Left colon (tissue), 2 donors: ENCODE measurements at regions not wholly inside any gene's neighbourhood (a gene's known extent, or its start where the extent isn't known, plus 50 kb on each side); places are given as distances from the start of the nearest gene placed in this dataset.
"Not testable (repeated sequence)": the region's sequence is repeated elsewhere in the genome, so short reads cannot be mapped to it uniquely, and the experiment has no call there.

ENCODE experiments used
- ATAC-seq: fragments of 200-7000 bp; cut with Tn5 transposase; one replicate; pipeline ENCODE4 v1.9.1; 2020; ENCODE audit warnings: mild to moderate bottlenecking, moderate library complexity
- DNase-seq, 2 donors: peaks; one replicate each; pipeline ENCODE4 v3.0.0-alpha.2; 2020
- intact Hi-C, 2 donors: fragments of 100-400 bp; cut with DNase I in 1 of 2; cut with micrococcal nuclease in 1 of 2; formaldehyde crosslinking; loops; one replicate each; pipeline versions ENCODE4 v1.11.2 to v1.14.0; 2022; cut with DNase I, micrococcal nuclease
- donor health status: DM: no; HTN: no; CAD: no.
- donor health status: DM: yes; HTN: yes; CAD: no.

DNA sequence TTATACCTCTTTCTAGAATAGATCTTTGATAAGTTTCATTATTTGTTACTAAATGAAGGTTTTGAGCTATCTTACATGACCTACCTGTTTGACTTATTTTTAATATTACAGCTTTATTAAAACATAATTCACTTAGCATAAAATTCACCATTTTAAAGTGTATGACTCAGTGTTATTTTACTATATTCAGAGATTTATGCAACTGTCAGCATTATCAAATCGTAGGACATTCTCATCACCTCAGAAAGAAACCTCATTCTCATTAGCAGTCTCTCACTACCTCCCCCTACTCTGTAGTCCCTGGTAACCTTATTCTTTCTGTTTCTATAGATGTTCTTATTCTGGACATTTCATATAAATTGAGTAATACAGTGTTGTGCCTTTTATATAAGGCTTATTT lies 207.9 kb upstream of the FOXP2 start:
- intact Hi-C loops: no loop called here

DNA sequence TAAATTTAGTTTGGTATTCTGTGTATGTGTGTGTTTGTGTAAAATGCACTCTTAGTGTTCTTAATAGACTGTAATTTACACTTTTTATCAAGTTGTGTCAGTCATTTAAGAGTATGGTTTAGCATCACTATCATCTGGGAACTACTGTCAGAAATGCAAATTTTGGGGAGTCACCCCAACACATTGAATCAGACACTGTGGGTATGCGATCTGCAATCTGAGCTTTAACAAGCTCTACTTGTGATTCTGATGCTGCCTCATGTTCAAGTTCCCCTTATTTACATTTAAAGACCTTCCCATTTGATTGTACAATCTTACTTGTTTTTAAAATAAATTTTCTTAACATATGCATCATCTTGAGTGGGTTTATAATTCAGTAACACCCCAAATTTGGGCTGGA lies 218.1 kb upstream of the FOXP2 start:
- intact Hi-C loops: no loop called here

More for the DNA sequence above, 207.9 kb upstream of the FOXP2 start:
- no peak for DNase-seq
- ATAC-seq: no peak

DNA sequence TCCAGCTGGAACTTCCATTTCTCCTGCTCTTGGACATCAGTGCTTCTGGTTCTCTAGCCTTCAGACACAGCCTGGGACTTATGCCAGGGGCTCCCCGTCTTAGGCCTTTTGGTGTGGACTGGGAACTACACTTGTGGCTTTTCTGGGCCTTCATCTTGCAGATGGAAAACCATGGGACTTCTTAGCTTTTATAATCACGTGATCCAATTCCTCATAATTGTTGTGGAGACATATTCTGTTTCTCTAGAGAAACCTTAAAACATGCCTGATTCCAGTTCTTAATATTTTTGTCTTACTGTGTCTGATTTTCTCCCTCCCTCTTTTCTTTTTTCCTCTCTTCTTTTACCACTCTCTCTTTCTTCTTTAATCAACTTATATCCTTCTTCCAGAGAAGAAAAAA lies 224.2 kb upstream of the FOXP2 start:
- ATAC-seq: no peak
- DNase-seq: no peak
- intact Hi-C loops: no loop called here

More for the DNA sequence above, 218.1 kb upstream of the FOXP2 start:
- ATAC-seq (no peak), DNase-seq (no peak)

DNA sequence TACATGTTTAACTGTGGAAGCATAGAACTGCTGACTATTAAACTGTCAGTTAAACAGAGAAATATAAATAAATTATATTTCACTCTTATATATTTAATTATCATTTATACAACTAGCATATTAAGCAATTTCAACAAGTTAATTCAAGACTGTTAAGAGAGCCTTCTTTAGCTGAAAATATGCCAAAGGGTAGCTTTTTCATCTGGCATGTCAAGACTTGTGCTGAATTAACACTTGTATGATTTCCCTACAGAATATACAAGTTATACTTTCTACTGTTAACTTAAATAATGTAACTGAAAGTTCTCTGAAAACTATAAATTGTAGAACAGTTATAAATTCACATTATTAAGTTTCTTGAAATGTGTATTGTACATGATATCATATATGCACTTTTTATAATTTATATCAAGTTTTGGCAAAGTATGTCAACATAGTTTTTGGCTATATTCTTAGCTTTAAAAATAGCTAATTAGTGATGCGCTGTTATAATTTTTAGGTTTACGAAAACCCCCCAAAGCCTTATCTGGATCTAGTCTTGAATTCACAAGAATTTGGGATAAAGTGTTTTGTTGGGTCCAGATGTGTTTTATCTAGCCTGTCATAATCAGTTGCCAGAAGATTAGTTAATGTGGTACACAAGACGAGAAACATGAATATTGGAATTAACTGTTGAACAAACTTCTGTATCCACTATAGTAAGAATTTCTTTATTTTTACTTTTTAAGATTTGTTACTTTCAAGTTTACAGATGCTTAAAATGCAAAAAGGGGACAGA lies 231.1 kb upstream of the FOXP2 start:
- ATAC-seq: no peak
- DNase-seq: no peak
- intact Hi-C loops: no loop called here

DNA sequence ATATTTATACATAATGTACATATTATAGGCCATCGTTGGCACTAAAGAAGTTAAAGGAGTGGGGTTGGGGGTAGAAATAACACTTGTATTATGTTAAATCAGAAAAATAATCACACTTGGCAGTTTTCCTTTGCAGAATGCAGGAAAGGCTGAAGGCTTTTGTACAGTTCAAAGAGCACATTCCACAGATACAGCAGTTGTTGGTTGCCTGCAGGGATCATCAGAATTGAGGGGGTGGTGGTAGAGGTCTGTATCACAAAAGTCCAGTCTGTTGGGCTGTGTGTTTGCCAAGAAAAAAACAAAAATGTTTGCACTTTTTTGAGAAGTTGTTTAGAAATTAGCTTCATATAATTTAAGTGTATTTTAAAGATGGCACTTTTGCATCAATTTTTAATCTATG lies 231.8 kb upstream of the FOXP2 start:
- ATAC-seq: no peak
- DNase-seq: no peak
- intact Hi-C loops: no loop called here

DNA sequence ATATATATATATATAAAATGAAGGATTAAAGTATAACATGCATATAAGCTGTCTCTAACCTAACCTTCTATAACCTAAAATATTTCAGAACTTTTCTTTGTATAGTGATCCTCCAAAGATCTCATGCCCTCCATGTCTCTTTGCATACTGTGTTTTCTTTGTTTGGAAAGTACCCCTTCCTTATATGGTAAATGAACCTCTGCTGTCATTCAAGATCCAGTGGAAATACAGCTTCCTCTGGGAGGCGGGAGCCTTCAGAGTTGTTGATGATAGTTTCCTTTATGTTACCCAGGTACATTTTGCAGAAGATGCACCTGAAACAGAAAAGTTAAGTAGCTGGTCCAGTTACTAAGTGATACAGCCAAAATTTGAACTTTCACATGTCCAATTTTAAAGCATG lies 233.3 kb upstream of the FOXP2 start:
- no peak for DNase-seq
- no peak for ATAC-seq

DNA sequence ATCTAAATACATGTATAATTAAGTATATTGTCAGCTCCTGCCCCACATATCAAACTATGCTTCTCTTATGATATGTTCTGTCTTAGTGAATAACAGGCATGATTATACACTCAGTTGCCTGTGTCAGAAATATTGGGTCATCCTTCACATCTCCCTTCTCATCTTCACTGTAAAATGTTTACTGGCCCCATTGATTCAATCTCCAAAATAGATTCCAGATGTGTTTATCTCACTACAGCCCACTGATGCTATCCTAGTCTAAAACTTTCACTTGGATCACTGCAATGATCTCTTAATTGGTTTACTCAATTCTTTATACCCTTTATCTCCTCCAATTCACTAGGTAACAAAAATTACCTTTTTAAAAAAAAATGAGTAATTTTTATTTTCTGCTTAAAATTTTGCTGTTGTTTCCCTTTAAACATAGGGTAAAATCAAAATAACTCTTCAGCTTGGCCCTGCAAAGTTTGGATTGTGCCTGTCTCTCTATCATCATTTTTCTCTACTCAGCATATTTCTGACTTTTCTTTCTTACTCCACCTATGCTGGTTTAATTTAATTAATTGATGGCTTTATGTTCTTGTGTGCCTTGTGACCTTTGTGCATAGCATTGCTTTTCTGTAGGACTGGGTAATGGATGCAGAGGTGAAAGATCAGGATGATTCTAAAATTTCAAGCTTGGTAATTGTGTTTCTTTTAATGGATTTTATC lies 233.9 kb upstream of the FOXP2 start:
- intact Hi-C loops: no loop called here
- DNase-seq (no peak), ATAC-seq (no peak)

More for the DNA sequence above, 233.3 kb upstream of the FOXP2 start:
- intact Hi-C loops: no loop called here

DNA sequence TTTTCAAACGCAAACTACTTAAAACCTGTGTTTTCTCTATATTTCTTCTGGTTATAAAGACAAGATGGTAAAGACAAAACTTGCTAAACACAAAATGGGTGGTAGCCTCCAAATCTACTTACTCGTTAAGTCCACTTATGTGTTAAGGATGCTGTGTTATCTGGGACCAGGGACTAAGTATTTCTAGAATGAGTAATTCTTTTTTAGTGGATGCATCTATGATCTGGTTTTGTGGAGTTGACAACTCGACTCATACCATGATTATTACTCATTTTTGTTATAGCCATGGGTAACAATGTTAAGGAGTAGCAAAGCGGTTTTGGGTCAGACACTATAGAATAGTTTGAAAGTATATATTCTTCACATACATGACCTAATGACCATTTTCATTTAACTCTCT lies 239.5 kb upstream of the FOXP2 start:
- DNase-seq: no peak
- intact Hi-C loops: no loop called here
- ATAC-seq: no peak

DNA sequence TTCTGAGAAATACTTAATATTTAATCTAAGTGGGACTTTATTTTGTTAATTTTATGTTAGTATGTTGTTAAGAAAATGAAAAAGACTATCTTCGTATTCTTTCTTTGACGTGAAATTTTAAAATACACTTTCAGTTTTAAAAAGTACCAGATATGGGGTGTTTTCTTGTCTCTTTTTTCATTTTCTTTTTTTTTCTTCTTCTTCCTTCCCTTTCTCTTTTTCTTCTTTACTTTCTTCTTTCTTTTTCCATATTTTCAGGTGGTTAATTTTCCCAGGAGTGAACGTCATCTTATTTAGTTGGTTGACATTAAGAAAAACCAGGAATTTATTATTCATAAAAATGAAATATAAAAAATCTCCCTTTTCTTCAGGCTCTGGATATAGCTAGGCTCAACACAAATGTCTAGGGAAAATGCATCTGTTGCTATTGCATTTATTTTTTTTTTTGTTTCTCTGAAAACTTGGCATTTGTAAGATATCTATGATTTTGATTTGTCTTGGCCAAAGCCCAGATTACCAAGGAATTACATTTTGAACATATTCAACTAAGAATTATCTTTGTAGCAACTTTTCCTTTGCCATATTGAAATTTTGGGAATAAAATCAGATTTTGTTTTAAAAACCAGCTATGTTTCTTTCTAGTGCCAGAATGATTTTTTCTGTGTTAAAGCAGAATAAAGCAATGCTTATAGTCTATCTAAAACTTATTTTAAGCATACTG lies 241.3 kb upstream of the FOXP2 start:
- intact Hi-C loops: no loop called here
- DNase-seq: no peak
- no peak for ATAC-seq

DNA sequence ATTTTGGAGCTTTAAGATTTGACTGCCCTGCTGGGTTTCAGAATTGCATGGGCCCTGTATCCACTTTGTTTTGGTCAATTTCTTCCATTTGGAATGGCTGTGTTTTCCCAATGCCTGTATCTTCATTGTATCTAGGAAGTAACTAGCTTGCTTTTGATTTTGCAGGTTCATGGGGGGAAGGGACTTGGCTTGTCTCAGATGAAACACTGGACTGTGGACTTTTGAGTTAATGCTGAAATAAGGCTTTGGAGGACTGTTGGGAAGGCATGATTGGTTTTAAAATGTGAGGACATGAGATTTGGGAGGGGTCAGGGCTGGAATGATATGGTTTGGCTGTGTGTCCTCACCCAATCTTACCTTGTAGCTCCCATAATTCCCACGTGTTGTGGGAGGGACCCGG lies 245.2 kb upstream of the FOXP2 start:
- ATAC-seq, intact Hi-C loops, DNase-seq: not testable (repeated sequence)

DNA sequence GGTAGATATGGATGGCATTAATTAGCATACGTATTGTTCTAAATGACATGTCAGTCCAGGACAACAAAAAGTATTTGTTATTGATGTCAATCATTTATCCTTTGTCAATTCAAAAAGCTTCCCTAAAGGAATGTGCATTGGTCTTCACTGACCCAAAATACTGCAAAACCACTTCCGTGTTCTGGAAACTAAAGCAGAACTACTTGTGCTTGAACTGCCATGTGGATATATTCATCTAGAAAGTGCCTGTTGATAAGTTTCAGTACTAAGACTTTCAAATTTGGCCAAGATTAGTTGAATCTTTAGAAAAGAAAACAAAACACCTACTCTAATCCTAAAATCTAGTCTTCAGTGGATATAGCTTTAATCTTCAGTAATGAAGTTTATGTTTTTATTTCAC lies 242.1 kb upstream of the PPP1R3A start:
- no peak for ATAC-seq
- no peak for DNase-seq
- intact Hi-C loops: no loop called here

DNA sequence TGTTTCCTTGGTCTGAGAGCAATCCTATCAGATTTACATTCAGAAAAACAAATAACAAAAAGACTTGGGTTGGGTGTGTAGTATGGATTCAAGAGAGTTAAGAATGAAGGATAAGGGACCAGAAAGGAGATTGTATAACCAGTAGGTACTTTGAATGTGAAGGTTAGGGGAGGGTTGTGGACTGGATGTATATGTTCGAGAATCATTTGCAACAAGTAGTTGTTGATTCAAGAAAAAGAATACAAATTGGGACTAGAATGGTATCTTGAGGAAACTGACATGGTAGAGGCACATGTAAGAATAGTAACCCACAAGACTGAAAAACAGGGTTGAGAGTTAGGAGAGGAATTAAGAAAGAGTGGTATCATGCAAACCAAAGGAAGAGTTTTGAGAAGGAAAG lies 240.0 kb upstream of the PPP1R3A start:
- DNase-seq (no peak), ATAC-seq (no peak)
- intact Hi-C loops: no loop called here

DNA sequence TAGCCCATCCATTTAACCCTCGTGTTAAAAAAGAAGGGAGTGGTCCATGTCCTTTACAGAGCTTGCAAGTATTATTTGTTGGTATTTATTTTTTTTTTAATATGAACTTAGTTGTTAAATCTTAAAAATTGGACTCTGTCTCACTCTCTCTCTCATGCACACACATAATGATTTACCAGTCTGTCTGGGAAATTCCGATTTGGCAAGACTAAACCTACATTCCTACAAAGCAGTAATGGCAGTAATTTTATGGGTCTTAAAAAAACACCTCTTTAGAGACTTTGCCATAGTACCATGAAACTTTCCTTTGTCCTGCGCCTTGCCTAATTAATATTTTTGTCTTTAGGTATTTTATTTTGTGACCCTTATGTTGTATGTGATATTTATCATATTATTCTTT lies 239.5 kb upstream of the PPP1R3A start:
- DNase-seq (no peak), ATAC-seq (no peak)
- intact Hi-C loops: no loop called here

DNA sequence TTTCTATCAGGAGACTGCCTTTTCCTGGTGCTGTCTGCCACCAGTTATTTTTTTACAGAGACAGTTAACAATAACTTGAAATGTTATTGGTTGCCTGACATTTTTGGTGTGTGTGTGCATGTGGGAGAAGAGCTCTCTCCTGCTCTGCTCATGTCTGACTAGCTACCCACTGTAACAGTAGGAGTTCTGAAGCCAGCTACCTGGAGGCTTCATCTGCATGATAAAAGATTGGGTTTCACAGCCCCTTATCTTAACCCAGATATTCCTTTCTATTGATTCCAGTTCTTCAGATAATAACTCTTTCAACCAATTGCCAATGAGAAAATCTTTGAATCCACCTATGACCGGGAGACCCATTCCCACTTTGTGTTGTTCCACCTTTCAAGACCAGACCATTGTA lies 237.4 kb upstream of the PPP1R3A start:
- DNase-seq: no peak
- no peak for ATAC-seq
- intact Hi-C loops: no loop called here

DNA sequence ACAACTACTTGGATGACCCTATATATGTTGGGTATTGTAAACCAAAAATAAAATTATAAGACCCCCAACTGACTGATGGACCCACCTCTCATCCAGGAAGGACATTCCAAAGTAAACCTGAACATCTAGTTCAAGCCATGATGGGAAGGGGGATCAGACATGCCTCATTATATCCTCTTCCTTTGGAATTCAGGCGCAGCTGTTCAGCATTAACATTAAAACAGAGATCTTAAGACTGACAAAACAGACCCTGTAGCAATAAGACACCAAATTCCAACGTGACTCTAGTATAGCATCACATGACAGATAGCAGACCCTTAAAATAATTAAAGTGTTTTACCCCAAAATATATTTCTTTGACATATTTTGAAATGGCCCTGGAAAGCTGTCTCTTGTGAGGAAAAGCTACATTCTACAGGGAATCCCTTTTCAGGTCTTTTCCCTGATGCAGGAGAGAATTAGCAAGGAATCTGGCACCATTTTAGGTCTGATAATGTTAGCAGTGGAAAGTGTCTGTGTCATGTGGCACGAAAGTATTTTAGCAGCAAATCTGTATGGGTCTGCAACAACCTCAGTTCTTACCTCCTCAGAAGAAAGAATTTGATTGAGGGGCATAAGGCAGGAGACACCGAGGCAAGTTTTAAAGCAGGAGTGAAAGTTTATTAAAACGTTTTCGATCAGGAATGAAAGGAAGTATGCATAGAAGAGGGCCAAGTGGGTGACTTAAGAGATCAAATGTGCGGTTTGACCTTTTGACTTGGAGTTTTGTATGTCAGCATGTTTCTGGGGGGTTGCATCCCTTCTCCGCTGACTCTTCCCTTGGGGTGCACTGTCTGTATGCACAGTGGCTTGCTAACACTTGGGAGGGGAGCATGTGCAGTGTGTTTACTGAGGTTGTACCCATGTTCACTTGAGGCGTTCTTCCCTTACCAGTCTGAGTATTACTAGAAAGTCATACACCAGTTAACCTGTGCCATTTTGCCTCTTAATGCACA lies 236.6 kb upstream of the PPP1R3A start:
- no peak for ATAC-seq
- DNase-seq: no peak
- intact Hi-C loops: no loop called here

DNA sequence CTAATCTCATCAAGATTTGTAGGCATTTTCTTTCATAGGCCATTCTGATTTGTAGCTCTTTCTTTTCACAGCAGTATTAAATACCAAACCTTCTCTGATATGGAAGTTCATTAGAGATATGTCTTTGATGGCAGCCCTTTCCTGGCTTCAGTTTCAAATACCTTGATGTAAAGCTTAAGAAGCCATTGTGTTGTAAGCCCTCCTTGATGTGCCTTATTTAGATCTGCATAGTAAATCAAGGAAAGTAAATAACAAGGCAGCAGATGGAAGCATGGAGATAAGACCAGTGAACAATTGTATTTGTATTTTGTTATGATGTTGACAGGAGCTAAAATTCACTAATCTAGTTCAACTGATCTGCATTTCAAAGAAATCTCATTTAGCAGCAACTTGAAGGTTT lies 234.9 kb upstream of the PPP1R3A start:
- DNase-seq (no peak), ATAC-seq (no peak)
- intact Hi-C loops: no loop called here

DNA sequence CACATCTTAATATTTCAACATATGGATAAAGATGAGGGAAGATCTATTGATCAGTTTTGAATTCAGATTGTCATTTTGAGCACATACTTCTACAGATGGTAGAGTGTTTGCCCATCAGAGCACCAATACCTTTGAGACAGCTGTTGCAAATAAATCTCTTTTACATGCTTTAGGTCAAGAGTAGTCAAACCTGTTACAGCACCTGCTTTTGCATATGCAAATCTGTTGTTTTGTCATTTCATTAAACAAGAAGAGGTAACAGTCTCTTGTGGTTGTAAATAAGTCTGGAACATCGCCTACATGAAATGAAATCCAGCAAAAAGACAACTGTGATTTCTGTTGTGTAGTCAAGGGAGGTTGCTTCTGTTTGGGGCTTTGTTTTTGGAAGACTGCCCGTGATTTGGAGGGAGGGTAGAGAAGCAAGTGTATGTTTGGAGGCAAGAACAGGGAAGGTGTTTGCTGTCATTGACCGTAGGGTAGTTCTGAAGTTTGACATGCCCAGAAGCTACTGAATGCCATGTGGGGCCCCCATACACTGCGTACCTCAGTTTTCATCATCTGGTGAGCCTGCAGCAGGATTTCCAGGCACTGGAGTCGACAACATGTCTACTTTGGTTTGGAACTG lies 233.6 kb upstream of the PPP1R3A start:
- no peak for ATAC-seq
- intact Hi-C loops: no loop called here

DNA sequence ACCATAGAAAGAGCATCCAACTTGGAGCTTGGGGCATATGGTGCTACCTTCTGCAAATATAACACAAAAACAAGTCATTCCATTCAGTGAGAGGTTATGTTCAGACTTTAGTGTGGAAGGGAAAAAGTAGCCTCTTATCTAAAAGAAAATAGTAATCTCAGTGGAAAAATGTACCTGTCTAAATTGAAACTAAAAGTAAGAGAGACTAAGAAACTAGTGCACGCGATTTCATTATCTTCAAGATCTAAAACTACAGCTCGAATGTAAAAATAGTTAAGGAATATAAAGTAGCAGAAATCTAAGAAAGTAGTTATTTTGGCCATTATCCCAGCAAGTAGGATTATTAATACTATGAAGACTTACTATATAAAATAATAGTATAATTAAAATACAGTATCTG lies 233.0 kb upstream of the PPP1R3A start:
- DNase-seq: no peak
- intact Hi-C loops: no loop called here
- no peak for ATAC-seq

More for the DNA sequence above, 233.6 kb upstream of the PPP1R3A start:
- DNase-seq: no peak
